Neural progenitor cell (in vitro differentiated cells): ENCODE measurements at regions not wholly inside any gene's neighbourhood (a gene's known extent, or its start where the extent isn't known, plus 50 kb on each side); places are given as distances from the start of the nearest gene placed in this dataset.

Experiments used
- DNase-seq: peaks from one replicate; pipeline ENCODE4 v3.0.0-alpha.2; 2016; ENCODE audit warnings: low spot score
- H2AFZ ChIP-seq: fragments of 200-600 bp; sonication (generic); replicated peaks from 2 replicates; pipeline ENCODE4 v1.6.1; 2016; ENCODE audit warnings: antibody characterized with exemption
- H3F3A ChIP-seq: fragments of 200-600 bp; sonication (generic); 2 replicates; pipeline ENCODE4 v1.6.1; 2016; ENCODE audit warnings: antibody characterized with exemption, low read depth
- H3K27ac ChIP-seq: fragments of 200-600 bp; sonication (generic); 2 replicates; pipeline ENCODE4 v1.5.1; 2016; ENCODE audit warnings: mild to moderate bottlenecking
- H3K27me3 ChIP-seq: fragments of 200-600 bp; sonication (generic); 2 replicates; pipeline ENCODE4 v1.6.1; 2016; ENCODE audit warnings: mild to moderate bottlenecking, moderate library complexity
- H3K36me3 ChIP-seq: fragments of 200-600 bp; sonication (generic); 2 replicates; pipeline ENCODE4 v1.5.1; 2016
- H3K4me1 ChIP-seq: fragments of 200-600 bp; sonication (generic); 2 replicates; pipeline ENCODE4 v1.6.1; 2016; ENCODE audit warnings: mixed run types
- H3K4me2 ChIP-seq: fragments of 200-600 bp; sonication (generic); 2 replicates; pipeline ENCODE4 v1.6.1; 2016
- H3K4me3 ChIP-seq: fragments of 200-600 bp; sonication (generic); 2 replicates; pipeline ENCODE4 v1.5.1; 2016
- H3K79me2 ChIP-seq: fragments of 200-600 bp; sonication (generic); 2 replicates; pipeline ENCODE4 v1.6.1; 2016; ENCODE audit warnings: low read depth
- H3K9ac ChIP-seq: fragments of 200-600 bp; sonication (generic); 2 replicates; pipeline ENCODE4 v1.6.1; 2016
- H3K9me3 ChIP-seq: fragments of 200-600 bp; sonication (generic); 2 replicates; pipeline ENCODE4 v1.5.1; 2016; ENCODE audit warnings: low read depth
- H4K20me1 ChIP-seq: fragments of 200-600 bp; sonication (generic); 2 replicates; pipeline ENCODE4 v1.6.1; 2016; ENCODE audit warnings: low read depth
- H3K27ac Mint-ChIP-seq: 3 replicates; pipeline ENCODE4 v1.8.0; 2021; ENCODE audit warnings: mixed read lengths
- H3K27me3 Mint-ChIP-seq: 2 replicates; pipeline ENCODE4 v1.8.0; 2022; ENCODE audit warnings: low read depth, mild to moderate bottlenecking, inconsistent platforms, moderate library complexity, mixed read lengths; ENCODE audit not compliant: insufficient read depth
- H3K36me3 Mint-ChIP-seq: 3 replicates; pipeline ENCODE4 v1.8.0; 2021; ENCODE audit warnings: mixed read lengths
- H3K4me1 Mint-ChIP-seq: 3 replicates; pipeline ENCODE4 v1.8.0; 2021; ENCODE audit warnings: mixed read lengths
- H3K4me3 Mint-ChIP-seq: 3 replicates; pipeline ENCODE4 v1.8.0; 2021; ENCODE audit warnings: mild to moderate bottlenecking, moderate library complexity, mixed read lengths
- H3K9me3 Mint-ChIP-seq: 3 replicates; pipeline ENCODE4 v1.8.0; 2020; ENCODE audit warnings: mixed read lengths
- EZH2 ChIP-seq: fragments of 200-600 bp; sonication (generic); IDR thresholded peaks from 2 replicates; pipeline ENCODE4 v1.6.1; 2017; ENCODE audit warnings: antibody characterized with exemption, mild to moderate bottlenecking, moderate library complexity
- EZH2phosphoT487 ChIP-seq: fragments of 200-600 bp; sonication (generic); IDR thresholded peaks from 2 replicates; pipeline ENCODE4 v1.6.1; 2017; ENCODE audit warnings: antibody characterized with exemption
- TF ChIP-seq, protein P1 (sequence below): fragments of 200-600 bp; sonication (generic); IDR thresholded peaks from 2 replicates; pipeline ENCODE4 v1.5.1; 2017; ENCODE audit warnings: antibody characterized with exemption, mild to moderate bottlenecking

DNA sequence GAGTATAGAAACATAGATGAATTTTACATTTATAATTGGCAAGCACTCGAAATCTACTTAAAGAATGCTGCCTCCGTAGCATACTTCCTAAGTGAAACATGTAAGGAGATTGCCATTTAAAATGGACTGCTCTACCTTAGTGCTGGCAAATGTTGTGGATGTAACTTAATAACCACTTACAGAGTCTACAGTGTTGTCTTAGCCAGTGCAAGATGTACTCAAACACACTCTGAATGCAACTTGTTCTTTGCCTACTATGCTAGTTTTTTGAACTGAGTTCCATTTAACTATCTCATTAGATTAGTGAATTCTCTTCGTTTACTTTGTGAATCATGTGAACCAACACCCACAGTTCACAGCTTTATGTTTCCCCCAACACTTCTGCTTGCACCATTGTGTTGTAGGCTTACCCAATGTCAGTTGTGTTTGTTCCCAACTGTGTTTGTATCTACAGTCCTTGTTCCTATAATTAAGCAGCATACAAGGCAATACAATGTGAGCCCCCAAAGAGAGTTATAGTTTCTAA, 345.5 kb upstream of the LYPLAL1 start:
- Histone ChIP-seq H3K9ac (no peak overlapping the region), H3F3A (no peaks in the 10 kb centered on the region)
- no peak for DNase-seq

DNA sequence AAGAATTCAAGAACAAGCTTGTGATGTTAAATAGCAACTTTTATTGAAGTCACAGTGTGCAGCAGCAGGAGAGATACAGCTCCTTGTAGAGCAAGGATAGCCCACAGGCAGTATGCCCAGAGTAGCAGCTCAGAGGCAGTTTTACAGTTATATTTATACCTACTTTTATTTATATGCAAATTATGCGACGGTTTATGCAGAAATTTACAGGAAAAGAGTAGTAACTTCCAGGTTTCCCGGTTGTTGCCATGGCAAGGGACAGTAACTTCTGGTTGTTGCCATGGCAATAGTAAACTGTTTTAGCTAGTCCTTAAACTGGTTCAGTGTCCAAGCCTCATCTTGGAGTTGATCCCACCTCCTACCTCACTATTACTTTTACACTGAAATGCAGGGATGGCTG, 344.6 kb upstream of the LYPLAL1 start:
- no peak overlapping the region for H3K27ac Mint-ChIP-seq

More for the DNA sequence above, 345.5 kb upstream of the LYPLAL1 start:
- Histone ChIP-seq H3K9me3 (no peaks in the 10 kb centered on the region), H3K4me2 (no peak overlapping the region), H2AFZ (no peak overlapping the region), H3K36me3 (no peaks in the 10 kb centered on the region), H3K79me2 (no peaks in the 10 kb centered on the region), H3K27ac (no peak overlapping the region), H3K4me3 (no peak overlapping the region), H3K4me1 (no peaks in the 10 kb centered on the region), H3K27me3 (no peaks in the 10 kb centered on the region), H4K20me1 (no peaks in the 10 kb centered on the region)
- Mint-ChIP-seq H3K4me1 (no peaks in the 10 kb centered on the region), H3K36me3 (no peaks in the 10 kb centered on the region), H3K4me3 (no peak overlapping the region), H3K27me3 (no peaks in the 10 kb centered on the region), H3K27ac (no peak overlapping the region), H3K9me3 (no peaks in the 10 kb centered on the region)
- TF ChIP-seq EZH2 (no peak), EZH2phosphoT487 (no peak)
- TF ChIP-seq, protein P1, sequence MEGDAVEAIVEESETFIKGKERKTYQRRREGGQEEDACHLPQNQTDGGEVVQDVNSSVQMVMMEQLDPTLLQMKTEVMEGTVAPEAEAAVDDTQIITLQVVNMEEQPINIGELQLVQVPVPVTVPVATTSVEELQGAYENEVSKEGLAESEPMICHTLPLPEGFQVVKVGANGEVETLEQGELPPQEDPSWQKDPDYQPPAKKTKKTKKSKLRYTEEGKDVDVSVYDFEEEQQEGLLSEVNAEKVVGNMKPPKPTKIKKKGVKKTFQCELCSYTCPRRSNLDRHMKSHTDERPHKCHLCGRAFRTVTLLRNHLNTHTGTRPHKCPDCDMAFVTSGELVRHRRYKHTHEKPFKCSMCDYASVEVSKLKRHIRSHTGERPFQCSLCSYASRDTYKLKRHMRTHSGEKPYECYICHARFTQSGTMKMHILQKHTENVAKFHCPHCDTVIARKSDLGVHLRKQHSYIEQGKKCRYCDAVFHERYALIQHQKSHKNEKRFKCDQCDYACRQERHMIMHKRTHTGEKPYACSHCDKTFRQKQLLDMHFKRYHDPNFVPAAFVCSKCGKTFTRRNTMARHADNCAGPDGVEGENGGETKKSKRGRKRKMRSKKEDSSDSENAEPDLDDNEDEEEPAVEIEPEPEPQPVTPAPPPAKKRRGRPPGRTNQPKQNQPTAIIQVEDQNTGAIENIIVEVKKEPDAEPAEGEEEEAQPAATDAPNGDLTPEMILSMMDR, result no peak

DNA sequence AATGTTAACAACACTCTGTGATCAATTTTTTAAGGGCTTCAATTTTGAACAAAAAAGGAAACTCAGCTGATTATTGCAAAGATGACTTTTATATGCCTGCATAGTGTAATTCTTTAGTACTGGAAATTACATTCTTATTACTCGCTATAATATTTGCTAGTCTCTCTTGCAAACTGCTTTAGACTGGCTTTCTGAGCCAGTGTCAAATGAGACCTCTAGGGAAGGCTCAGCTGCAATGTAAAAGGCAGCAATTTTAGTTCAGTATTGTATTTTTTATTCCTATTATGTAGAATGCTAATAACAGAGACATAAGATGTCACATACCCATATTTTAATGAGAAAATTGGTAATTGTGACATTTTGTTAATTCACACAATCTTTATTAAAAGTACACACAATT, 338.1 kb upstream of the LYPLAL1 start:
- H3K4me2 ChIP-seq, result no peak overlapping the region
- no peaks in the 10 kb centered on the region for H3K36me3 ChIP-seq
- H4K20me1 ChIP-seq, result no peaks in the 10 kb centered on the region
- no peaks in the 10 kb centered on the region for H3K4me1 Mint-ChIP-seq
- H3K4me1 ChIP-seq, result no peaks in the 10 kb centered on the region
- no peaks in the 10 kb centered on the region for H3K79me2 ChIP-seq
- H3K4me3 ChIP-seq, result no peak overlapping the region
- H3K4me3 Mint-ChIP-seq, result no peak overlapping the region
- no peak overlapping the region for H3K27ac ChIP-seq
- no peaks in the 10 kb centered on the region for H3K27me3 Mint-ChIP-seq
- H3K27me3 ChIP-seq, result no peaks in the 10 kb centered on the region
- H3K9me3 Mint-ChIP-seq, result no peaks in the 10 kb centered on the region
- DNase-seq, result no peak
- no peaks in the 10 kb centered on the region for H3K36me3 Mint-ChIP-seq
- H3K9ac ChIP-seq, result no peak overlapping the region
- H3F3A ChIP-seq, result no peaks in the 10 kb centered on the region
- TF ChIP-seq, protein P1, result no peak
- TF ChIP-seq EZH2, result no peak
- no peak for TF ChIP-seq EZH2phosphoT487
- no peak overlapping the region for H2AFZ ChIP-seq
- H3K27ac Mint-ChIP-seq, result no peak overlapping the region
- H3K9me3 ChIP-seq, result no peaks in the 10 kb centered on the region

More for the DNA sequence above, 344.6 kb upstream of the LYPLAL1 start:
- Mint-ChIP-seq H3K36me3 (no peaks in the 10 kb centered on the region), H3K4me3 (no peak overlapping the region), H3K27me3 (no peaks in the 10 kb centered on the region), H3K9me3 (no peaks in the 10 kb centered on the region), H3K4me1 (no peaks in the 10 kb centered on the region)
- Histone ChIP-seq H3F3A (no peaks in the 10 kb centered on the region), H3K27me3 (no peaks in the 10 kb centered on the region), H3K9me3 (no peaks in the 10 kb centered on the region), H3K9ac (no peak overlapping the region), H3K79me2 (no peaks in the 10 kb centered on the region), H3K27ac (no peak overlapping the region), H2AFZ (no peak overlapping the region), H3K36me3 (no peaks in the 10 kb centered on the region), H4K20me1 (no peaks in the 10 kb centered on the region), H3K4me1 (no peaks in the 10 kb centered on the region), H3K4me2 (no peak overlapping the region), H3K4me3 (no peak overlapping the region)
- TF ChIP-seq EZH2 (no peak), EZH2phosphoT487 (no peak)
- TF ChIP-seq, protein P1, result no peak
- no peak for DNase-seq
